Right atrium auricular region (tissue), 2 donors: ENCODE measurements at regions not wholly inside any gene's neighbourhood (a gene's known extent, or its start where the extent isn't known, plus 50 kb on each side); places are given as distances from the start of the nearest gene placed in this dataset.

Experiments used
- DNase-seq: peaks from one replicate; pipeline ENCODE4 v3.0.0-alpha.2; 2019; ENCODE audit warnings: low spot score
- H3K27ac ChIP-seq, 2 donors: fragments of 200-600 bp; sonication (generic); 1 replicate in 1 of 2; 2 replicates in 1 of 2; pipeline ENCODE4 v1.5.1; 2016 to 2019
- H3K27me3 ChIP-seq, 2 donors: fragments of 200-600 bp; sonication (generic); one replicate each; pipeline versions ENCODE4 v1.5.1 to v1.6.0; 2017 to 2019
- H3K36me3 ChIP-seq: fragments of 200-600 bp; sonication (generic); one replicate; pipeline ENCODE4 v1.5.1; 2016
- H3K4me1 ChIP-seq, 2 donors: fragments of 200-600 bp; sonication (generic); one replicate each; pipeline versions ENCODE4 v1.5.1 to v1.6.0; 2017 to 2019
- H3K4me3 ChIP-seq, 2 donors: fragments of 200-600 bp; sonication (generic); 1 replicate in 1 of 2; 2 replicates in 1 of 2; pipeline ENCODE4 v1.5.1; 2017 to 2019; ENCODE audit warnings: mild to moderate bottlenecking in 1 of 2, moderate library complexity in 1 of 2
- H3K9me3 ChIP-seq, 2 donors: fragments of 200-600 bp; sonication (generic); one replicate each; pipeline ENCODE4 v1.5.1; 2019
- TF ChIP-seq, protein P1 (sequence below), 2 donors: fragments of 200-600 bp; sonication (generic); IDR thresholded peaks; one replicate each; pipeline ENCODE4 v1.5.1; 2019; ENCODE audit warnings: antibody characterized with exemption in 2 of 2

DNA sequence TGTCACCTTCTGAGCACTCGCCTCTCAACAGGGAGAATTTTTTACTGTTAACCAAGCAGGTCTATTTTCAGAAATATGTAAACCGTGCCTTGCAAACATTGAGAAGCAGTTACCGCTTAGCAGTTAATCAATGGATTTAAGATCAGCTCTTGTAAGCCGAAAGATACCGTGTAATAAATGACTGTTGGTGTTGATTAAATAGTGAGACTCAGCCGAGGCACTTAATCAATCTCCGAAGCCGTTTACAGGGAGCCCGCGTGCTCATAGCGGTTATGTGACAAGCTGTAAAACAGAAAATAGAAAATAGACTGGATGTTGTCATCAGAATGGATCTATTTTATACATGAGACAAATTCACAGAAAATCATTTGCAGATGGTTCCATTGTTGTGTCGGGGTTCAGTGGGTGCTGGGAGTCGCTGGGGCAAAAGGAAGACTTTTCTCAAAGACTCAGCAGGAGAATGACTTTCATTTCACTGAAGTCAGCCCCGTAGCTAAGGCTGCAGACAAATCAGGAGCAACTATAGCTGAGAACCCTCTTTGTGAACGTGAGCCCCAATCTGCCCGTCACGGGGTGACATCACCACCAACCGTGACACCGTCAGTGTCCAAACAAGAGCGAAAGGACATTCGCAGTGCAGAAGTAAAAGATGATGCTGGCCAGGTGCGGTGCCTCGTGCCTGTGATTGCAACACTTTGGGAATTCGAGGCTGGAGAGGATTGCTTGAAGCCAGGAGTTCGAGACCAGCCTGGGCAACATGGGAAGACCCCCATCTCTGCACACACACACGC lies 275.3 kb downstream of the CRLF2 start:
- Histone ChIP-seq H3K9me3 (no peaks in the 10 kb centered on the region), H3K36me3 (no peaks in the 10 kb centered on the region), H3K4me3 (no peak overlapping the region), H3K27ac (no peak overlapping the region), H3K27me3 (no peaks in the 10 kb centered on the region), H3K4me1 (no peaks in the 10 kb centered on the region)
- TF ChIP-seq, protein P1, sequence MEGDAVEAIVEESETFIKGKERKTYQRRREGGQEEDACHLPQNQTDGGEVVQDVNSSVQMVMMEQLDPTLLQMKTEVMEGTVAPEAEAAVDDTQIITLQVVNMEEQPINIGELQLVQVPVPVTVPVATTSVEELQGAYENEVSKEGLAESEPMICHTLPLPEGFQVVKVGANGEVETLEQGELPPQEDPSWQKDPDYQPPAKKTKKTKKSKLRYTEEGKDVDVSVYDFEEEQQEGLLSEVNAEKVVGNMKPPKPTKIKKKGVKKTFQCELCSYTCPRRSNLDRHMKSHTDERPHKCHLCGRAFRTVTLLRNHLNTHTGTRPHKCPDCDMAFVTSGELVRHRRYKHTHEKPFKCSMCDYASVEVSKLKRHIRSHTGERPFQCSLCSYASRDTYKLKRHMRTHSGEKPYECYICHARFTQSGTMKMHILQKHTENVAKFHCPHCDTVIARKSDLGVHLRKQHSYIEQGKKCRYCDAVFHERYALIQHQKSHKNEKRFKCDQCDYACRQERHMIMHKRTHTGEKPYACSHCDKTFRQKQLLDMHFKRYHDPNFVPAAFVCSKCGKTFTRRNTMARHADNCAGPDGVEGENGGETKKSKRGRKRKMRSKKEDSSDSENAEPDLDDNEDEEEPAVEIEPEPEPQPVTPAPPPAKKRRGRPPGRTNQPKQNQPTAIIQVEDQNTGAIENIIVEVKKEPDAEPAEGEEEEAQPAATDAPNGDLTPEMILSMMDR (IDR thresholded peaks at IDR 0.05), result no peak
- DNase-seq, result no peak

DNA sequence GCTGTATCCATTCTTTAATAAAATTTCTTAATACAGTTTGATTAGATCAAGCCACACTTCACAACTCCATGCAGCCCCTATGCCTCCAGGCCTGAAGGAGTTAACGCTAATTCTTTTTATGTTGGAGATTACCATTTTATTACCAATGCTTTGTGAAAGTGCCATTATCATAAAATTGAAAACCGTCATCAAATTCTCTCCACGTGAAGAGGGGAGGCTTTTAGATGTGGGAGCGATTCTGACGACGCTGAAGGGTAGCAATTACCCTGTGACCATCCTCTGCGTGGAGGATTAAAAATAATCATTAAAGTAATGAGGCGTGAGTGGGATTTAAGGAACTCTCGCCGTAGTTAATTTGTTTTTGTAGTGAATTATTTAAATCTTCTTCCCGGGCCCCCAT lies 278.8 kb downstream of the CRLF2 start:
- no peaks in the 10 kb centered on the region for H3K36me3 ChIP-seq
- H3K4me1 ChIP-seq, result no peaks in the 10 kb centered on the region
- no peaks in the 10 kb centered on the region for H3K9me3 ChIP-seq
- TF ChIP-seq, protein P1 (IDR thresholded peaks at IDR 0.05), result no peak
- H3K27ac ChIP-seq, result no peak overlapping the region
- no peak overlapping the region for H3K4me3 ChIP-seq
- no peak for DNase-seq
- no peaks in the 10 kb centered on the region for H3K27me3 ChIP-seq

DNA sequence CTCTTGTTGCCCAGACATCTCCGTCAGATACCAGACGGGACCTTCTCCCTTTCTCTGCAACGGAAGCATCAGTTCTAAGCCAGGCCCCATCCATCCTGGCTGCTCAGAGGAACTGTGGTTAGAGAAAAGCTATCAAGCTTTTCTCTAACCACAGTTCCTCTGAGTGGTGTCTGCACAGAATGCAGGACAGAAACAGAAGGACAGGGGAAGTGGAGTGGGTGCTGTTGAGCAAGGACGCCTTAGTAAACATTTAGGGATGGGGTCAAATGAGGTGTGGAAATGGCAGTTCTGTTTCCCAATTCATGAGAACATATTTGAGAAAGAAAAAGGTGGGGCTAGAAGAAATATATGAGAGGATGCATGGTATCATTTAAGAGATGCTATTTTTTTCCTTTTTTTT lies 283.8 kb downstream of the CRLF2 start:
- H3K4me1 ChIP-seq, result no peaks in the 10 kb centered on the region
- H3K27ac ChIP-seq, result no peak overlapping the region
- no peaks in the 10 kb centered on the region for H3K36me3 ChIP-seq
- no peak for DNase-seq
- TF ChIP-seq, protein P1 (IDR thresholded peaks at IDR 0.05), result no peak
- no peaks in the 10 kb centered on the region for H3K9me3 ChIP-seq
- no peak overlapping the region for H3K4me3 ChIP-seq
- no peaks in the 10 kb centered on the region for H3K27me3 ChIP-seq

DNA sequence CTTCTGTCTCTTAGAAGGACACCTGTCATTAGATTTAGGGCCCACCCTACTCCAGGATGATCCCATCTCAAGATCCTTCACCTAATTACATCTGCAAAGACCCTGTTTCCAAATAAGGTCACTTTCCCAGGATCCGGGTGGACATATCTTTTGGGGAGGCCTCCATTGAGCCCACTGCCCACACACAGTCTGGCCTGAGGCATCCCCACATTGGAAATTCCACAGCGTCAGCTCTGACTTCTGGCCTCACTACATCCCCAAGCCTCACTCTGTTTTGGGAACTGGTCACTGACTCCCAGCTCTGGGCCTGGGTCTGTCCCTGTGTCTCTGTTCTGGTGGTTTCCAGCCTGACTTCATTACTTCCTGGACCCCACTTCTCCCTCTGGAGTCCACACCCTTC lies 285.5 kb downstream of the CRLF2 start:
- DNase-seq, result no peak

DNA sequence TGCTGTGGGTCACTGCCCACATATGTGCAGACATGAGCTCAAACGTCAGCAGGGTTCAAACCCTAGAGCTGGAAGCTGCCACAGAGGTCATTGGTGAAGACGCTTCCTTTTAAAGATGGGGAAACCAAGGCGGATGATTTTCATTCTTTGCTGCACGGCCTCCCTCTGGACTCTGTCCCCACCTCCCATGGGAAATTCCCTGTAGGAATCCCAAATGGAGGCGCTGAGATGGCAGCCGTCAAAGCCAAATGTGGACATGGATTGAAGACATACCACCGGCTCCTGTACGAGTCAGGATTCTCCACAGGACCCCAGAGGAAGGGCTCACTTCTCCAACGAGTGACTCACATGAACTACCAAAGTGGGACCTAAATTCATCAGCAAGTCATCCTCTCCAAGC lies 286.4 kb downstream of the CRLF2 start:
- DNase-seq, result no peak
- TF ChIP-seq, protein P1 (IDR thresholded peaks at IDR 0.05), result no peak
- H3K9me3 ChIP-seq, result no peaks in the 10 kb centered on the region
- no peak overlapping the region for H3K4me3 ChIP-seq
- H3K27ac ChIP-seq, result no peak overlapping the region
- no peaks in the 10 kb centered on the region for H3K27me3 ChIP-seq
- no peaks in the 10 kb centered on the region for H3K4me1 ChIP-seq
- H3K36me3 ChIP-seq, result no peaks in the 10 kb centered on the region

More for the DNA sequence above, 285.5 kb downstream of the CRLF2 start:
- Histone ChIP-seq H3K9me3 (no peaks in the 10 kb centered on the region), H3K4me1 (no peaks in the 10 kb centered on the region), H3K4me3 (no peak overlapping the region), H3K36me3 (no peaks in the 10 kb centered on the region), H3K27me3 (no peaks in the 10 kb centered on the region), H3K27ac (no peak overlapping the region)
- TF ChIP-seq, protein P1 (IDR thresholded peaks at IDR 0.05), result no peak

DNA sequence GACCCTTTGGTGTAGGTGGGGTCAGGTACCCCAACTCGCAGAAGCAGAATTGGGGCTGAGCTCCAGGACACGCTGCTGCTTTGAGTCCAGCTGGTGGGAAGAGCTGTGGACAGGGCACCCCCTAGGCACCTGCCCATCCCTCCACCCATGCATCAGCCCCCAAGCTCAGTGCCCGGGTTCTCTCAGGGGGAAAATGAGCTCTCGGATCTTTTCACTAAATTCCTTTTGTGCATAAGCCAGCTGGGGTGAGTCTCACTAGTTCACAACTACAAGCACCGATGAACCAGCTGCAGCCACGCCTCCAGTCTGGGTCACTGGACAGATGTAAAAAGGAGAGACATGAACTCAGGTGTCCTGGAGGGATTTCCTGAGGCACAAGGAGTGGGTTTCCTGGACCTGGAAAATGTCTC lies 286.8 kb downstream of the CRLF2 start:
- H3K4me3 ChIP-seq, result no peak overlapping the region
- H3K27ac ChIP-seq, result no peak overlapping the region
- H3K27me3 ChIP-seq, result no peaks in the 10 kb centered on the region
- no peaks in the 10 kb centered on the region for H3K36me3 ChIP-seq
- TF ChIP-seq, protein P1 (IDR thresholded peaks at IDR 0.05), result no peak
- no peak for DNase-seq
- no peaks in the 10 kb centered on the region for H3K9me3 ChIP-seq
- H3K4me1 ChIP-seq, result no peaks in the 10 kb centered on the region
